ENCODE measurements at regions not wholly inside any gene's neighbourhood (a gene's known extent, or its start where the extent isn't known, plus 50 kb on each side); places are given as distances from the start of the nearest gene placed in this dataset.

DNA sequence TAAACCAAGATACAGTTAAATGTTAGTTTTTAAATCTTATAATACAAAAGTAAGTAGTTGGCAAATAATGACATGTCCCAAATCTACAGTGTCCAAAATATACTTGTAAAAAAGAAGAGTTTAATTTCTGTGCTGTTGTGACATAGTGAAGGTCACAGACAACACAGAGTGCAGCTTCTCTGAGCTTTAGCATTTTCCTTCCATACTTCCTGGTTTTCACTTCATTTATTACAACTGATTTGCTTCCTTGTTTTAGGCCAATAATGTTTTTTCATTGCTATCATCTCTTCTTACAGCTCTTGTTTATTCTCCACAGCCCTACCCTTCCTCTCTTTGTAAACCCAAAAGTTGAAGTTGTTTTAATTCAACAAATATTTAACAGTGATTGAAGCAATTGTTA lies 132.4 kb upstream of the TET2 start:
- TF ChIP-seq, protein P1, sequence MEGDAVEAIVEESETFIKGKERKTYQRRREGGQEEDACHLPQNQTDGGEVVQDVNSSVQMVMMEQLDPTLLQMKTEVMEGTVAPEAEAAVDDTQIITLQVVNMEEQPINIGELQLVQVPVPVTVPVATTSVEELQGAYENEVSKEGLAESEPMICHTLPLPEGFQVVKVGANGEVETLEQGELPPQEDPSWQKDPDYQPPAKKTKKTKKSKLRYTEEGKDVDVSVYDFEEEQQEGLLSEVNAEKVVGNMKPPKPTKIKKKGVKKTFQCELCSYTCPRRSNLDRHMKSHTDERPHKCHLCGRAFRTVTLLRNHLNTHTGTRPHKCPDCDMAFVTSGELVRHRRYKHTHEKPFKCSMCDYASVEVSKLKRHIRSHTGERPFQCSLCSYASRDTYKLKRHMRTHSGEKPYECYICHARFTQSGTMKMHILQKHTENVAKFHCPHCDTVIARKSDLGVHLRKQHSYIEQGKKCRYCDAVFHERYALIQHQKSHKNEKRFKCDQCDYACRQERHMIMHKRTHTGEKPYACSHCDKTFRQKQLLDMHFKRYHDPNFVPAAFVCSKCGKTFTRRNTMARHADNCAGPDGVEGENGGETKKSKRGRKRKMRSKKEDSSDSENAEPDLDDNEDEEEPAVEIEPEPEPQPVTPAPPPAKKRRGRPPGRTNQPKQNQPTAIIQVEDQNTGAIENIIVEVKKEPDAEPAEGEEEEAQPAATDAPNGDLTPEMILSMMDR (IDR thresholded peaks at IDR 0.05; ENCODE audit: low read length): no peak
- TF ChIP-seq EZH2 (IDR thresholded peaks at IDR 0.05; ENCODE audit: borderline replicate concordance, low read length): no peak
